GM21576 (cell line): ENCODE measurements at regions not wholly inside any gene's neighbourhood (a gene's known extent, or its start where the extent isn't known, plus 50 kb on each side); places are given as distances from the start of the nearest gene placed in this dataset.
"Not testable (repeated sequence)": the region's sequence is repeated elsewhere in the genome, so short reads cannot be mapped to it uniquely, and the experiment has no call there.

Experiments
- ATAC-seq: cut with Tn5 transposase; IDR thresholded peaks from one replicate; pipeline ENCODE4 v1.9.1; 2021; ENCODE audit warnings: mild to moderate bottlenecking, moderate library complexity; ENCODE audit not compliant: unreplicated experiment

GRCh38 chr12:107366322-107366721 is 273.0 kb upstream of the CRY1 start:
- ATAC-seq = no peak

GRCh38 chr12:107368586-107368985 is 275.2 kb upstream of the CRY1 start:
- ATAC-seq = no peak

- ATAC-seq = no peak
These were observed 275.7 kb upstream of the CRY1 start for GRCh38 chr12:107369006-107369405.

DNA sequence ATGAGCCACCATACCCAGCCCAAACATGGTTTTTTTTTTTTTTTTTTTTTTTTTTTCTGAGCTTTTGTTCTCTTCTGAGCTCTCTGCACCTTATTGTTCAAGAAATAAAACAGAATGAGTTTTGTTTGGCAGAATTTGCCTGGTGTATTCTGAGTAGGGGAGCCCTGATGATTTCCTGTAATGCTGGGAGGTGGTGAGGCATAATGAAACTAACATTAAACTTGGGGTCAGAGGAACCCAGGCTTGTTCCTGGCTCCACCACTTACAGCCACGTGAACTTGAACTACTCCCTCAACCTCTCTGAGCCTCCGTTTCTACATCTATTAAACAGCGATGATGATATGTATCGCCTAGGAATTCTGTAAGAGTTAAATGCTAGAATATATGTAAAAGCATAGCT is 276.3 kb upstream of the CRY1 start:
- no peak for ATAC-seq

GRCh38 chr12:107372229-107372658 is 278.9 kb upstream of the CRY1 start:
- ATAC-seq = no peak

DNA sequence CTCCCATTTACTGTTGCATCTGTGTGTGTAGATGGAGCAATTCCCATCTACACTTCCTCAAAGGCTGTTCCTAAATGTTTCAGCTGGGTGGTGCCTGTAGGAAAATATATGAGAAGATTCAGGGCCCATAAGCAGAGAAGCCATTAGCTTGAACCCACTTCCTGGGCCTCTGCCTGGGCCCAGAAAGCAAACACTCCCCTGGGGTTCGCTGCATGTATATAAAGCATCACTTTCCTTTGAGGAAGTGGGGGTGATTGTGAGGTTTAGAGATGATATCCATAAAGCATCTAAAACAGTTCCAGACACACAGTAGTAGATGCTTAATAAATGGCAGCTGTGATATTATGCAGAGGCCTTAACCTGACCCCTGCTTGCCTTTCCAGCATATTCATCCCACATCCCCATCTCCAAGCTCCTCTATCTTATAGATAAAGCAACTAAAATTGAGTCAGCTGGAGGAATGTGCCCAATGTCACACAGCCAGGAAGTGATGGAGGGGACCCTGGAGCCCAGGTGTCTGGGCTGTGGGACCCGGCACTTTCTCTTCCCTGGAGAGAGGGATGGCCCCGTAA is 280.0 kb upstream of the CRY1 start:
- ATAC-seq = no peak

DNA sequence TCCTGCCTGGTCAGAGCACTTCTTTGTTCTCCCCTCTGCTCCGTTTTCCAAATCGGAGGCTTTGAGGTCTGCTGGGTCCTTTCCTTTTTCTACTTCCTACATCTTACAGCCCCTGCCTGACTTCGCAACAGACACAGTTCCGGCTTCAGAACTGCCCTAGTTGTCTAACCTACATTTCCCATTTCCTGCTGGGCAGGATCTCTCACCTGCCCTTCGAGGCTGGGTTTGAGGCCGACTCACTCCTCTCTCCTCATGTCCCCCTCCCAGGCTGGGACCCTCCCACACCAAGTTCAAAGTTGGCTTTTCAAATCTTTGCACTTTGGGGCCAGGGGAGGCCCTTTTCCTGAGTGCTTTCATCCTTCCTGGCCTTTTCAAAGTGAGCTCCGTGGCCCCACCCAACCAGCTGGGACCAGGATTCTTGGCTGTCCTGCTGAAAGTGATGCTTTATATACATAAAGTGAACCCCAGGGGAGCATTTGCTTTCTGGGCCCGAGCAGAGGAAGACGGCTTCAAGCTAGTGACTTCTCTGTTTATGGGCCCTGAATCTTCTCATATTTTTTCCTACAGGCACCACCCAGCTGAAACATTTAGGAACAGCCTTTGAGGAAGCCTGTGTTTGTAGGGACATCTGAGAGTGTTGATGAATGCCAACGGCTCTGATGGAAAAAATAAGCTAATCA is 281.0 kb upstream of the CRY1 start:
- ATAC-seq = no peak

DNA sequence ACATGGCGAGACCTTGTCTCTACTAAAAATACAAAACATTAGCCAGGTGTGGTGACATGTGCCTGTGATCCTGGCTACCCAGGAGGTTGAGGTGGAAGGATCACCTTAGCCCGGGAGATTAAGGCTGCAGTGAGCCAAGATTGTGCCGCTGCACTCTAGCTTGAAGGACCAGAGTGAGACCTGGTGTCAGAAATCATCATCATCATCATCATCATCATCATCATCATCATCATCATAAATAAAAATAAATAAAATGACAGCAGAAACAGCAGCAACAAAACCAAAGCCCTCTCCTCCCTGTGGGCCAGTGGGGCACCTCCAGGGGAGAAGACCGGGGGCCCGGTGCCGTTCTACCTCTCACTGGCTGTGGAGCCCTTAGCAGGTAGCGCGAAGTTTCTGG is 281.9 kb upstream of the CRY1 start:
- no peak for ATAC-seq

- ATAC-seq = no peak
These were observed 284.4 kb upstream of the CRY1 start for GRCh38 chr12:107377596-107378385.

DNA sequence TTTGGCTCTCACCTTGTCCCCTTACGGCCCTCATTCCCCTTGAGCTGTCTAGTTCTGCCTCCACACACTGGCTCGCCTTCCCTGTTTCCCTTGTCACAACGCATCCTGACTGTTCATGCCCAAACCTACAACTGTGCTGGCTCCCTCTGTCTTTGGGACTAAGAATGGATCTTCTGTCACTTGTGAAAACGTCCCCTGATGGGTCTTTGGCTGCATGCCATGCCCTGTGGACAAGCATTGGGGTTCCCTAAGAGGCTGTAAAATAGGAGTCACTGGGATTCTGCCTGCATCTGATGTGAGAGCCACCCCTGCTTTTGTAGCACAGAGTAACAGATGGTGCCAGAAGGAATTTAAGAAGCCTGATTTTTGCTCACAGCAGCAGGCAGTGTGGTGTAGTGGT is 285.3 kb upstream of the CRY1 start:
- ATAC-seq = no peak

GRCh38 chr12:107379142-107379851 is 285.9 kb upstream of the CRY1 start:
- ATAC-seq = not testable (repeated sequence)

DNA sequence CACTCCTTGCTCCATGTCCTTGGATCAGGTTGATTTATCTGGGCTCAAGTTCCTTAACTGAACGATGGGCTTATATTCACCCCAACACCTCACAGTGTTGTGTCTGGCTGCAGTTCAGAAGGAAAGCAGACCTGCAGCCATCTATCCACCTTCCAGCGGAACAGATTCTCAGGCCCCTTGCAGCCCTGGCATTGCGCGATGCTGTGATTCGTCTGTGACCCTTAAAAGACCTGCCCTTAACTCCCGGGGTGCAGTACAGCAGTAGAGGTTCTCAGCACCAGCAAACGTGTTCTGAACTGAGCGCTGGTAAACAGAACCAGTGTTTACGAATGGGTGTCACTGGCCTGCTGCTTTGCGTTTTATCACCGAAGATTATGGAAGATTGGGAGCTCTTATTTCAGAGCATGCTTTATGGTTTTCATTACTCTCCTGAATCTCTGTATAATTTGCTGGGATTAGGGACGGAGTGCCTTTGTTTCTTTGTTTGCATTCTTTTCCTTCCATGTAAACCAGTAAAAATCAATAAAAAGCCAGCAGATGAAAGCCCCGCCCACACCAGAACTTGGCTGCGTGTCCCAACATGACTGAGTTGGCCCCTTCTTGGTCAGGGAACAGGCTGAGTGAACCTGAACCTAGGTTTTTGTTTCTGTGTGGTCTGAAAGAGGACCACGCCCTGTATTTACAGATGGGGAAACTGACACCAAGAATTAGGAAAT is 286.7 kb upstream of the CRY1 start:
- no peak for ATAC-seq

DNA sequence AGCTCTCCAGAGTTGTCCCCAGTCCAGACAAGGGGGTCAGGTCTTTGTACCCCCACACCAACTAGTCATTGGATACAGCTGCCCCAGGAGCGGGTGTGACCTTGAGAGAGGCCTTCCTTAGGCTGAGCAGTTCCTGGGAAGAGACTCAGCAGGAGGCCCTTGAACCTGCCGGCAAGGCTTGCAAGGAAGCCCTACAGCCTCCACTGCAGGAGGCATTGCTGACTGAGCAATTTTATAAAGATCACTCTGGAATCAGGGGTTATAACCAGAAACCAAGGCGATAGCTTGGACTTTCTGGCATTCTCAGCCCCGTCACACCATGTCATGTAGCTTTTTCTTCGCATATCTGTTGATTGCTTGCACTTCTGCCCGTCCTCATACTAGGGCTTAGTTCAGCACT is 291.3 kb upstream of the CRY1 start:
- ATAC-seq = no peak

DNA sequence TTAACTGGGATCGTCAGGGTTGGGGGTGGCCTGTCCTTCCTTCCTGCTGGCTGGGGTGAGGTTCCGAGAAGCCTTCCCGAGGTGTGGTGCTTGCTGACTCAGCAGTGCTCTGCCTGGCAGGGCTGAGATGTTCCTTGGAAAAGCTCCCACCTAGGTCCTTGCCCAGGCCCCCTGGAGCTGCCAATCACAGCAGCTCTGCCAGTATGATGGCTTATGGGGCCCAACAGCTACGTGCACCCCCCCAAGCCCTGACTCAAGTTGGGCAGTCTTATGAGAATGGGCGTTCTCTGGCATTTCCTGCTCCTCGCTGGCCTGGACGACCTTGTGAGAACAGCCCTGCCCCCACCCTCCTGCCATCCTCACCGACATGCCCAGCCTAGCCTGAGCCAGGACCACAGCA is 292.2 kb upstream of the CRY1 start:
- no peak for ATAC-seq

DNA sequence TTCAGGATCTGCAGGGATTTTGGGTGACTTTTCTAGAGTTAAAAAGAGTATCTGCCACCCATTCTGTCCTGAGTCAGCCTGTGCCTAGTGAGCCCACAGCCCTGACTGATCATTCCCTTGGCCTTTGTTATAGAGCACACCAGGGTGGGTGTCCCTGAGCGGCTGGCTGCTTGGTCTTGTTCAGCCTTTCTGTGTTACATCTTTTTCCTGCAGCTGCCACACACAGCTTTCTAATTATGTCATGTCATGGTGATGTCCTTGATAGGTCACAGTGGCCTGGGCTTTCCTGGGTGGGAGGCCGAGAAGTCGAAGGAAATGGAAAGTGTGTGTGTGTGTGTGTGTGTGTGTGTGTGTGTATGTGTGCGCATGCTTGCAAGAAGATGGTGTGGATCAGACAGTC is 293.2 kb upstream of the CRY1 start:
- ATAC-seq = no peak

DNA sequence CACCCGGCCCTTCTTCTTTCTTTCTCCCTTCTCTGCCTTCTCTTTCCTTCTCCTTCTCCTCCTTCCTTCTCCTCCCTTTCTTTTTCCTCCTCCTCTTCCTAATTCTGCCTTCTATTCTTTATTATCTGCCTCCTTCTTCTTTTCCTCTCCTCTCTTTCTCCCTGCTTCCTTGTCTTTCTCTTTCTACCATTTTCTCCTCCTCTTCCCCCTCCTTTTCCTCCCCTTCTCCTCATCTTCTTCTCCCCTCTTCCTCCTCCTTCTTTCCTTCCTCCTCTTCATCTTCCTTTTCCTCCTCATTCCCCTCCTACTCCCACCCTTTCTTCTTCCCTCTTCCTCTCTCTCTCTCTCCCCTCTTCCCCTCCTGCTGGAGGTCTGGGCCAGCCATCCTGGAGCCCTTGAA is 294.9 kb upstream of the CRY1 start:
- ATAC-seq = no peak

- ATAC-seq = no peak
These were observed 295.2 kb upstream of the PWP1 start for GRCh38 chr12:107390414-107390813.

DNA sequence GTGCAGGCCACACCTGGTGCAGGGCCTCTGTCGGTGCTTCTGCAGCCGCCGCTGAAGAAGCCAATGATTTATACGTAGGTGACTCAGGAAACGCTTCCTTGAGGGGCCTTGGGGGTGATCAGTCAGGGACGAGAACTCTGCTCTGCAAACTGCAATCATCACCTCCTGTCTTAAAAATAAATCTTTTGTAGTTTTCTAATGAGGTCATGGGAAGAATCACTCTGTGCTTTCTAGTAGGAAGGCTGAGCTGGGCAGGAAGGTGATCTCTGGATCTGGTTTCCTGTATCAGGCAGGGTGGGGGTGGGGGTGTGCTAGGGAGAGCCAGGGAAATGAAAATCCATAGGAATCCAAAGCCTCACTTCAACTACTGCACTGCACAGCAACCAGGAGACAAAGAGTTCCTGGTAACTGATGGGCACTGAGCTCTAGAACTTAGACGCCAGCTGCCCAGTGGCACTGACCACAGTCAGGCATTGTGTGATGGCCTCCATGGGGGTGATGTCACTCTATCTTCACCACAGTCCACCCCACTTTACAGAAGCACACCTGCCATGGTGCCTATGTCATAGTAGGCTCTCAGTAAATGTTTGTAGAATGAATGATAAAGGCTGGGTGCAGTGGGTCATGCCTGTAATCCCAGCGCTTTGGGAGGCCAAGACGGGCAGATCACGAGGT is 292.4 kb upstream of the PWP1 start:
- no peak for ATAC-seq

DNA sequence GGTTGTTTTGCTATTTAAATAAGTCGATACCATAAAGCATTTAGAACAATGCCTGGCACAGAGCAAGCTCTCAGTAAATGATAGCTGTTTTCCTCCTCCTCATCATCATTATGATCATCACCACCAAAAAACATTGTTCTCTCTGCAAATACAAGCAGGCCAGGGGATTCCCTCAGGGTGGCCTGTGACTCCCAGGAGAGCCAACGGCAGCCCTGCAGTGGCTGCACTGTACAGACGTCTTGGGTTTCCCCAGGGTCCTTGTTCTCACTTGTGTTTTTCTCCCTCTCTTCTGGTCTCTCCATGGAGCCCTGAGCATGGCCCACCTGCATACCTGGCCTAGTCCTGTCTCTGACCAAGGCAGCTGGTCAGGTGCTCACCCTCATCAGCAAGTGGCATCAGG is 290.9 kb upstream of the PWP1 start:
- no peak for ATAC-seq

DNA sequence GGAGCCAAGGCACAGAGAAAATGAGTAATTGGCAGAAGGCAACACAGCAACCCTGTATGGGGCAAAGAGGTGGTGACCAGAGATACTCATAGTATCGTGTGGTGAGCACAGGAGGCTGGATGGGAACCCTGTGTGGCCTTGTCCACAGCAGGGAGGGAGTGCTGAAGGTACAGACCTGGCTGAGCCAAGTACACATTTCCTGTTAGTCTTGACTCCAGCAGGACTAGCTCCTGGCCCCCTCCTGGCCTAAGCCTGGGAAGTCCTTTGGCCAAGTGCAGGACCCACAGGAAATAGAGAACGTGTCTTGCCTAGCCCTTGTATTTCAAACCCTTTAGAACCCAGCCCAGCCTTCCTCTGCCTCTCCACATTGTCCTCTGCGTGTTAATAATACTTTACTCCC is 289.8 kb upstream of the PWP1 start:
- no peak for ATAC-seq
